CD4-positive, alpha-beta T cell treated with Interferon alpha-2 for 1 hour (primary cell): ENCODE measurements at regions not wholly inside any gene's neighbourhood (a gene's known extent, or its start where the extent isn't known, plus 50 kb on each side); places are given as distances from the start of the nearest gene placed in this dataset.

ENCODE experiments used
- DNase-seq, 2 donors: peaks; one replicate each; pipeline ENCODE4 v3.0.0-alpha.2; 2020 to 2022

DNA sequence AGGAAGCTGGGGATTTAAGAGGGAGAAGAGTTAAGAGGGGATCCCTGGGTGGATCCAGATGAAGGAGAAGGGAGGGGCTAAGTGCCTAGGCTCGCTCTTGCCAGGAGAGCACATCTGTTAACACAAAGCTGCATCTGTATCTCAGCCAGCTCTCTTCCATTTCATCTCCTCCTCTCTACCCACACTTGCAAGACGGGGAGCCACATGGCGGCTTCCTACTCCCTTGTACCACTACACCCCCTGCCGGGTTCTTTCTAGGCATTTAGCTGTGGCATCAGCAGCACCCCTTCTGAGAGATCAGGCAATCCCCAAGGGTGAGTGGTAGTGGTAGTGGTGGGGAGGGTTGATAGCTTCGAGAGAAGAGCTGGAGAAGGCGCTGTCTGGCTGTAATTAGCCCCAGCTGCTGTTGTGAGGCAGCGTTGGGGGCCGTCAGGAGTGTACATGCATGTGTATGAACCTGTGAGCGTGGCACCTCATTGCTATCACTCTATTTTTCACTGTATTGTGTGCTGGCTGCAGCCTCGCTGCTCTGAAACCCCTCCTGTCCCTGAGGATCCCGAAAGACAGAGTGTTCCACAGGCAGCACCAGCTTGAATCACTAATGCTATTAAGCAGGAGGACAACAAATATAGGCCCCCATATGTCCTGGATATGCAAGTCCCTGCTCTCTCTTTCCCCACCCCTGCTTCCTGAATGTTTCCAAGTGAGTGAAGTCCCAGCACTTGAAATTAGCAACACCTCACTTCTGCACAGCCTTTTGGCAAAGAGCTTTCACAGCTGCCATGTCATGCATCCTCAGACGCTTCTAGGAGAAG, 73.7 kb downstream of the RTL9 start:
- DNase-seq = no peak

DNA sequence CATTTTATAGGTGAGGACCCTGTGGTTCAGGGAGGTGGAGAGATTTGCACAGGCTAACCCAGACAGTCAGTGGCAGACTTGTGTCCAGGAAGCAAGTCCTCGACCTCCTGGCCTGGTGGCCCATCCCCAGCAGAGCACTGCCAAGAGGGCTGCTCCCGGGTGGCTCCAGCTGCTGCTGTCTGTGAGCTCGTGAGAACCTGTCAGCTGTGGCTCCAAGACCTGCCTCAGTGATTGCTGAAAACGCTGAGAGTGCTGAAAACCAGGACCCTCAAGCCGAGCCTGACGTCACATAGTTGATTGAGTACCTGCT, 74.2 kb downstream of the RTL9 start:
- no peak for DNase-seq

DNA sequence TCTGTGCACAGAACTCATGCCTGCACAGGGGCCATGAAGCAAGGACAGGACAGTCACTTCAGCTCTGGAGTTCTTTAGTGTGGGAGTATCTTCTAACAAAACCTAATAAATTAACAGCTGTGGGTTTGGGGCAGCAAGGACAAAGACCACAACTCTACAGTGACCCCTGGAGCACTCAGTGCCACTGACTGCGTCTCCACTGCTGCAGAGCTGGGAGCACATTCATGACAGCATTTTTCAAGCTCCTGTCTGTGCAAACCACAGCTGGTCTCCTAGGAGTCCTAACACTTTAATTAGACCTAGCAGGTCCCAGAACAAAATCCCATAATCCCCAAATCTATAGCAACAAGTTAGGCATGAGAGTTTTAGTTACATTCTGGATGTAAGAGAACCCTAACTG, 76.5 kb downstream of the RTL9 start:
- no peak for DNase-seq

DNA sequence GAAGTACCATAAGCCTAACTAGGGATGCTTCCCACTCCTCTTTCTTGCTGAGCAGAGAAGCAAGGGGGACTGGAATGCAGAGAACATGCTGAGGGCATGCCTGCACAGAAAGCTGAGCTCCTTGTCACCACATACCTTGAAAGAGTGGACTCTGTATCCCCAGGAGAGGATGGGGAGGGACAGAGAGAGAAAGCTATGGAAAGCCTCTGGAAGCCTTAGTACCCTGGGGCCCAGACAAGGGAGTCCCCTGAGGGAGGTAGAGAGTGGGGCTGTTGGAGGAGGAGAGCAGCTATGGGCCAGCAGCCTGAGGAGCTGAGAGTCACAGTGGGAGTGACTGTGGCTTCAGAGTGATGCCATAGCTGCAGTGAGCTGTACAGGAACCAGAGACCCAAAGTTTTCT, 77.9 kb downstream of the RTL9 start:
- DNase-seq = no peak

DNA sequence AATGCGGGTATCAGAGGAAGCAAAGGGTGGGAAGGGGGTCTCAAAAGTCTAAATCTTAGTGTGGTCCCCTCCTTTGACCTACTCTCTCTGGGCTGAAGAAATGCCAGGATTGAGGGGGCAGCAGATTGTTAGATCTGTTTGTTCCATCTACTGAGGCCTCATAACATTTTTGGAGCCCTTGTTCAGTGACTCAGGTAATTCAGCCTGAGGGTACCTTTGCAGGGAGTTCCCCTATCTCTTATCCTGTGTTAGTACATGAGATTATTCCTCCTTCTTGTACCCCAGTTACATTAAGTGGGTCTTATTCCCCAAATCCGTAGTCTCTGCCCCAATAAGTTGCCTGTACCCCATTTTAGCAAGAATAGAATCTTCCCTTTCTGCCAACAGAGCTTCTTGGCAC, 79.0 kb downstream of the RTL9 start:
- no peak for DNase-seq

DNA sequence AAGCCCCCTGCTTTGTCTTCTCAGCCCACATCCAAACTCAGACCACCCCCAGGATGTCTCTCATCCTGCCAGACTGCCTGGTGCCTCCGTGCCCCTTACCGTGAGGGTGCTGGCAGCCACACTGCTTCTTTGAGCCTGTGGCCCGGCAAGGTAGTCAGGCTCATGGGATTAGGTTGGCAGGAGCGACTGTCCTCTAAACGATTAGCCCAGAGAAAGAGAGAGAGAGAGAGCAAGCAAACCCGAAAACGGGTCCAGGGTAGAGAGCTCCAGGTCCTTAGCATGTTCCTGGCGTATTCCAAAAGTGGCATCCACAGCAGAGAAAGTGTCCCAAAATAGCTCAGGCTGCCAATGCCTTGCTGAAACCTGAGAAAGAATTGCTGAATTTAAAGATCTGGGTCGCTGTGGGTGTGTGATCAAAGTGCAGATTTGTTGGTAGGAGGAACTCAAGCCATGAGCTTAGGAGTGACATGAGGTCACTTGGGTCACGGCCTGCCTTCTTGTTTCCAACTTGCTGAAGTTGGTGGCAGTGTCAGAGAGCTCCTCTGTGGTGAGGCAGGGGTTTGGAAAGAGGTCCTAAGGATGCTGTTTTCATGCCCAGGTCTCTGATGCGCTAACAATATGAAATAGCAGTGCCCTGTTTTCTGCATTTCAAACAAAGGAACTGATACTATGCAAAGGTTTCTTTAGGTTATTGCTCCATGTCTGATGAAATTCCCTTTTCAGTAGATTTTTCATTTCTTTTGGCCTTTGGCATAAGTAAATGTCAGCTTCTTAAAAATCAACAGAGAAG, 81.6 kb downstream of the RTL9 start:
- DNase-seq = no peak

DNA sequence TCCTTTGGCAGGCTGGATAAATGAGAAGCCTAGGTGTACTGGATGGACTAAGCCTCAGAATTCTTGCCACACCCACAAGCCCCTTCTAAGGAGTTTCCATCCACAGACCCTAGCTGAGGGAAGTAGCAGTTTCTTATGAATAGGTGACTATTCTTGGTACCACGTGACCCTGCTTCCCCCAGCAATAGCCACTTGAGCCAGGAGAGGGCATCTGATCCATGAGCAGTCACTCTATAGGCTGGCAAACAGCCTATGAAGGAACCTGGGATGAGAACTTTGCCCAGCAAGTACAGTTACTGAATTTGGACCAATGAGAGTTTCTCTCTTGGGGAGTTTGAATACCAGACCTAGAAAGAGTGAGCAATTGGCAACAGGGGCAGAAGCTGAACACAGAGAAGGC, 84.0 kb downstream of the RTL9 start:
- no peak for DNase-seq

DNA sequence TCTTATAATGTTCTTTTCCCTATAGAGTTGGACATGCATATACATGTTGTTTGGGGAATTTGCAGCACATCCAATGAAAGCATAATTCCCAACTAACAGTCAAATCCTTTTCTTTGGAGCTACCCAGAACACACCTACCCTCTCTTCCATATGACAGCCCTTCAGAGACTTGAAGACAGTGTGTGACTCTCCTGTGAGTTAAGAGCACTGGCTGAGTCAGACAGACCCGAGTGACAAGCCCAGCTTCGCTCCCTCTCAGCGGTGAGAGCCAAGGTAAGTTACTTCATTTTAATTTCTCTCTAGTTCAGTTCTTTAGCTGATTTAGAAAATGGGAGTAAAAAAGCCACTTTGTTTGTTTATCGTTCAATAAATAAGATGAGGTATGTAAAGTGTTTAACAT, 86.3 kb downstream of the RTL9 start:
- DNase-seq = no peak

DNA sequence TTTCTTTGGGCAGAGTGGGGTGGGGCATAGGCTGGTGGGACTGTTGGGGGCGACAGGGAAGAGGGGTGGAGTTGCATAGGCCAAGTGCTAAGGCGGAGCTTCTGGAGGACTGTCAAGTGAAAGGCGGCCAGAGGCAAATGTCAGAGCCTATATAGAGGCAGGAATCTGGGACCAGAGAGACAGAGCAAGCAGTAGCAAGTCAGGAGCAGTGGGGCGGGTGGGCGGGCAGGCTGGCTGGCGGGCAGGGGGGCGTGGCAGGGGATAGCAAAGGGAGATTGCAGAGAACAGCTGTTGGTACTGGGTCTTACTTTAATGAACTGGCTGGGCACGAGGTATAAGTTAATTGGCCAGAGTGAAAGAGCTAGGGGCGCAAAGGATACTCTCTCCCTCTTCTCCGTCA, 89.8 kb downstream of the RTL9 start:
- DNase-seq = no peak

DNA sequence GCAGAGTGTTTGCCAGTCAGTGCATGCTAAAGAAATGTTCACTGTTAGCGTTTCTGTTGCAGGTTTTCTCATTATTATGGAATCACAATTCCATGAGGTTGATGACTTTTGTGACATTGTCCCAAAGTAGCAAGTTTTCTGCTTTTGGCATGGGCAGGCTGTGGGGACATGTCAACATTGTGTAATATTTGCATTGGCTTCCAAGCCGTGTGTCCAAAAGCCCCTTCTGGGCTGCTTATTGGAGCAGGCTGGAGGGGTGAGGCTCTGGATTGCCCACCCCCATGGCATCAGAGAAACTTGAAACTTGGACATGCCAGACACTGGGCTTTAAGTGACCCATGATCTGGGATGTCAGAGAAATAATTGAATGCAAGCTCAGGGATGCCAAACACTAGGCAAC, 90.7 kb downstream of the RTL9 start:
- DNase-seq = no peak

DNA sequence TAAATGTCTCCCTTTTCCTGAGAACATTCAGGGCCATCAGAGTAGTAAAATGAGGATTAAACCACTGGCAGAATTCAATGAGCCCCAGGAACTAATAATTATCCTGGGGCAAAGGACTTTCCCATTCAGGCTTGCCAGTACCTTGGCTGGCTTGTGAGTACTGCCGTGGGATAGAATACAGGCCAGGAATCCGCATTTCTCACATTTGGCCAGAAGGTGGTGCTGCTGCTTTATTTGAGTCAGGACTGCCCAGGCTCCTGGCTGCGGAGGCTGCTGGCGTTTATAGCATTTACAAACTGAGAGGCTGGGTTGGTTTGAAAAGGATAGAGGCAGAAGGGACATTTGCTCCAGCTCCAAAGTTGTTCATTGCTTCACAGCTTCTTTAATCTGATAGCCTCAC, 91.4 kb downstream of the RTL9 start:
- peak; percentile 37 to 53 for DNase-seq

DNA sequence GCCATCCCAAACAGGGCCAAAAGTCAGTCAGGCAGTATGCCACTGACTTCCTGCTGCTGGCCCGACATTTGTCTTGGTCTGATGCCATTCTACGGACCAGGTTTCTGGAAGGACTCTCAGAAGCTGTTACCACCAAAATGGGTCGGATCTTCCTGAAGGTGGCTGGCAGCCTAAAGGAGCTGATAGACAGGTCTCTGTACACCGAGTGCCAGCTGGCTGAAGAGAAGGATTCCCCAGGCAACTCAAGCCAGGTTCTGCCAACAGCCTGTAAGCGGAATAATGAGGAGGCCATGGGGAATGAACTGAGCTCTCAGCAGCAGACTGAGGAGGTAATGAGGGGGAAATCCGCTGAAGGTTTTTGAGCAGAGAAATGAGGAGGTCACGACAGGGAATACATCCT, 95.7 kb downstream of the RTL9 start:
- no peak for DNase-seq

DNA sequence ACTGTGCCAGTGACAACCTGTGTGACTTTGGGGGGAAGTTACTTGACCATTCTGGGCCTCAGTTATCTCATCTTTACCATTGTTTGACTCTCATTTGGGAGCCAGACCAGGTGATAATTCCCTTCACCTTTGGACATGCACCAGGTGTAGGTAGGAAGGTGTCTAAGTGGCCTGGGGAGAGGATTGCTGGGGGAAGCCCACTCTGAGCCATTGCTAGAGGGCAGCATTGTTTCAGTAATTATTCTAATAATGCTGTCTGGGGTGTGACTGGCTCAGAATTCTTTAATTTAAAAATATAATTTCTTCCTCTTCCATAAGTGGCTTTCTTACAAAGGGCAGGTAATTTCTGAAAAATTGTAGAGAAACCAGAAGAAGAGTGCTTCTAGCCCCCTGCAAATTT, 104.3 kb downstream of the RTL9 start:
- DNase-seq = no peak

DNA sequence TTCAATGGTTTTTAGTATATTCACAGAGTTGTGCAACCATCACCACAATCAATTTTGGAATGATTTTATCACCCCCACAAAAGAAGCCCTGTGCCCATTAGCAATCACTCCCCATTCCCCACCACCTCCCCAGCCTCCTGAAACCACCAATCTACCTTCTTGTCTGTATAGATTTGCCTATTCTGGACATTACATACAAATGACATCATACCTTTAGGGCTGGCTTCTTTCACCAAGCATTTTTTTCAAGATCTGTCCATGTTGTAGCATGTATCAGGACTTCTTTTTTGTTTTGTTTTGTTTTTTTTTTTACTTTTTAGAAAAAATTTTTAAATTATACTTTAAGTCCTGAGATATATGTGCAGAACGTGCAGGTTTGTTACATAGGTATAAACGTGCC, 108.1 kb downstream of the RTL9 start:
- no peak for DNase-seq

DNA sequence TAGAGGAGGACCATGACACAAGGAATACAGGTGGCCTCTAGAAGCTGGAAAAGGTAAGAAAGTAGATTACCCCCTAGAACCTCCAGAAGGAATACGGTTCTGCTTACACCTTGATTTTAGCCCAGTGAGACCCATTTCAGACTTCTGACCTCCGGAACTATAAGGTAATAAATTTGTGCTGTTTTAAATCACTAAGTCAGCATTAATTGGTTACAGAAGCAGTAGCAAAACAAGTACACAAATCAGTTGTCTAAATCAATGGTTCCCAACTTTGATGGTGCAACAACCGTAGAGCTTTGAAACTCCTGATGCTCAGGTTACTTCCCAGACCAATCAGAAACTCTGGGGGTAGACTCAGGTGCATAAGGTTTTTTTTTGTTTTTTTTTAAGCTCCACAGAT, 113.6 kb downstream of the RTL9 start:
- DNase-seq = no peak

DNA sequence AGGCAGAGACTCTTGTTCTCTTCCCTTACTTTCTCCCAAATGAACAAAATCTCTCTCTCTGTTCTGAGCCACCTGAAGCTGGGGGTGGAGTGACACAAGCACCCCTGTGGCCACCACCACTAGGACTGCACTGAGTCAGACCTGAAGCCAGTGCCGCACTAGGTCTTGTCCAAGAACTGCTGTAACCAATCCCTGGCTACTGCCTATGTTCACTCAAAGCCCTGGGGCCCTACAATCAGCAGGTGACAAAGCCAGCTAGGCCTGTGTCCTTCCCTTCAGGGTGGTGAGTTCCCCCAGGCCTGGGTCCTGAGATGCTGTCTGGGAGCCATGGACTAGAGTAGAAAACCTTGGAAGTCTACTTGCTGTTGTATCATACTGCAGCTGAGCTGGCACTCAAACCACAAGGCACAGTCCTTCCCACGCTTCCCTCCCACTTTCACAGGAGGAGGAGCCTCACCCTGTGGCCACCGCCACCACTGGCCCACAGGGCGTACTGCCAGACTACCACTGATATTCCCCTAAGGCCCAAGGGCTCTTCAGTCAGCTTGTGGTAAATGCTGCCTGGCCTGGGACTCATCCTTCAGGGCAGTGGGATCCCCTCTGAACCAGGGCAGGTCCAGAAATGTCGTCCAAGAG, 119.1 kb downstream of the RTL9 start:
- DNase-seq = no peak

DNA sequence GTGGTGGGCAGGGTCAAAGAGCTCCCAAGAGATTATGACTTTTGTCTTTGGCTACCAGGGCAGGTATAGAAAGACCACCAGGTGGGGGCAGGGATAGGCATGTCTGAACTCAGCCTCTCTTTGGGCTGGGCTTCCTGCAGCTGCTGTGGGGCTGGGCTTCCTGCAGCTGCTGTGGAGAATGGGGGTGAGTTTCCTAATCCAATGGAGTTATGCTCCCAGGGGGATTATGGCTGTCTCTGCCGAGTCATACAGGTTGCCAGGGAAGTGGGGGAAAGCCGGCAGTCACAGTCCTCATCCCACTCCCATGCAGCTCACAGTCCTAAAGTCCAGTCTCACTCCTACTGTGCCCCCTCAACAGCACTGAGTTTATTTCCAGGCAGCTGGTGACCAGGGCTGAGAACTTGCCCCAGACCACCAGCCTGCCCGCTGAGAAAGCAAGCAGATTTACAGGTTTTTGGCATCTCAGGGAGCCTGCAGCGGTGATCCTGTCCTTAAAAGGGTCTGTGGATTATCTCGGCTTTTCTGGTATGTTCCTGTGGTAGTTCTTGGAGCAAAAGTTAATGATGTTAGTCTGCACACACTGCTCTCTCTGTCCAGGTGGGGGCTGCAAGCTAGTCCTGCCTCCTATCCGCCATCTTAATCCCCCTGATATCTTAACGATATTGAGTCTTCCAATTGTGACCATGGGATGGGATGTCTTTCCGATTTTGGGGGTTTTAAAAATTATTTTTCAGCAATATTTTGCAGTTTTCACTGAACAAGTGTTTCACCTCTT, 133.4 kb downstream of the RTL9 start:
- no peak for DNase-seq

DNA sequence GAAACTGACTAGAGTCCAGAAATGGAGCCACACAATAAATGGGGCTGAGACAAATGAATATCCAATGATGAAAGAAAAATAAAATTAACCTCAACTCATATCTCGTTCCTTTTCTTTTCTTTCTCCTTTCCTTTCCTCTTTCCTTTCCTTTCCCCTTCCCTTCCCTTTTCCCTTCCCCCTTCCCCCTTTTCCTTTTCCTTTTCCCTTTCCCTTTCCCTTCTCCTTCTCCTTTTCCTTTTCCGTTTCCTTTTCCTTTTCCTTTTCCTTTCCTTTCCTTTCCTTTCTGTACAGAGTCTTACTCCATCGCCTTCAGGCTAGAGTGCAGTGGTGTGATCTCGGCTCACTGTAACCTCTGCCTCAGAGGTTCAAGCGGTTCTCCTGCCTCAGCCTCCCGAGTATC, 146.3 kb downstream of the RTL9 start:
- no peak for DNase-seq

DNA sequence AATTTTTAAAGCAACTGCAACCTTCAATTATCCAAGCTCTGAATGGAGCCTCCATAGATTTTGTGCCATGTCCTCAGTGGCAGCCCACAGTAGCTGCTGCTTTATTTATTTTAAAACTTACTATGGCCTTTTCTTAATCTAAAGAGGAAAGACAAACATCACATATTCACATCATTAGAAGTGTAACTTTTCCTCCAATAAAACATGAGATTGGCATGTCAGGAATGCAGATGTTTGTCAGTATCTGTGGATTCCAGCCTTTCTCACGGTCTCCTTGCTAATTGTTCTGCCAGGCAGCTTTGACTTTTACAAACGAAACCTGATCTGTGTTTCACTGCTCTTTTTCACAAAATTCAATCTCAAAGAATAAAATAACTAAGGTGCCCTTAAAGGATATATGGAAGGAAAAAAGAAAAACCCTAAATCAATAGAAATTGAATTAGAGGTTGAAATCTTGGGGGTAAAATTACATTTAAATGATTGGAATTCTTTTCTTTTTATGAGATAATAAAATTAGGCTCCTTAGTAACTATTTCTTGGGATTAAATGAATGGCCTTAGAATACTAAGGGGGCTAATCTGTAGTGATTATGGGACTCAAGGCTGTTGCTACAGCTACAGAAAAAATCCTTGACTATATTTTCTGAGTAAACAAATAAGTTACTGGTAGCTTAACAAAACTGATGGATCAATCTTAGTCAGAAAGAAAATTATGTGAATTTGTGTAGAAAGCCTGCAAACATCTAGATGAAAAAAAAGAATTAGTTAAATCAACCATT, 151.3 kb downstream of the RTL9 start:
- DNase-seq = no peak

DNA sequence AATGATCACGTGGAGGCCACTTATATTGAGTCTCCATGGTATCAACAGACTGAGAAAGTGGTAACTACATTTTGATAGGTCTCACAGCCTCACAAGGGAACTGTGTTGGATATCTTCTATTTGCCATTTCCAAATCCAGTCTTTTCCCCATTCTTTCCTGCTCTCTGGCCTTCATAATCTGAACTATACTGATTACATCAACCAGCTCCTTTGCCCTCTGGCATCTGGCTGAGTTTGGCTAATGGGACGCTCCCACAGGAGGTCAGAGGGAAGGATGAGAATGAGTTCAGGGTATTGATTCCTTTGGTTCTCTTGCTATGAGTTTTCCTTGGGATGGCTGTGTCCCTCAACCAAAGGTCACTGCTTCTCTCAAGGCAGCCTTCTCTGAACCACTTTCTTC, 152.6 kb downstream of the RTL9 start:
- no peak for DNase-seq

DNA sequence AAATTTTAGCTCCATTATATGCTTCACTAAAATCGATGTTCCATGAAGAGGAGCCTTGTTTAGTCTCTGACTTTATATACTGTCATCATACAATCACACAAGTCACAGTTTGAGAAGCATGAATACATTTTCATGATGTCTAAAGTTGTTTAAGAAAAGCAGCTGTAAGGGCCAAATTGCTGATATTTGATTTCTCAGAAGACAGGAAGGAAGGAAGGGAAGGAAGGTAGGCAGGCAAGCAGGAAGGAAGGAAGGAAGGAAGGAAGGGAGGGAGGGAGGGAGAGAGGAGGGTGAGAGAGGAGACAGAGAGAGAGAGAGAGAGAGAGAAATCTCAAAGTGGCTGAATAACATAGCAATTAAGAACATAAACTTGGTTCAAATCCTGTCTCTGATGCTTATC, 153.7 kb downstream of the RTL9 start:
- no peak for DNase-seq

DNA sequence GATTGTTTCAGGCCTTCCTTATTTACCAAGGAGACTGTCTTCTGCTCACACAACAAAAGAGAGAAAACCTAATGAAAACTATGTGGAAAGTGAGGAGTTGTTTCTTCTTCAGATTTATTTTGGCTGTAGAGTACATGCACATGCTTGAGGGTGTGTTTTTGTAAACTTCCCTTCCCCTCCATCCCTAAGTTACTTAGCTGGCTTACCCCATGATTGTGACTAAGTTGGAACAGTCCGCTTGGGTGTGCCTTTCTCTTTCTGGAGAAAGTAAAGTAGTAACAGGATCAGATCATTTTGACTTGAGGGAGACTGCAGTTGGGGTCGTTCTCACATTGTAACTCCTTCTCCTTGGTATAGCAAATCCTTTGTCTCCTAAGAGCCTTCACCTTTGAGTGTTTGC, 155.9 kb downstream of the RTL9 start:
- DNase-seq = no peak

DNA sequence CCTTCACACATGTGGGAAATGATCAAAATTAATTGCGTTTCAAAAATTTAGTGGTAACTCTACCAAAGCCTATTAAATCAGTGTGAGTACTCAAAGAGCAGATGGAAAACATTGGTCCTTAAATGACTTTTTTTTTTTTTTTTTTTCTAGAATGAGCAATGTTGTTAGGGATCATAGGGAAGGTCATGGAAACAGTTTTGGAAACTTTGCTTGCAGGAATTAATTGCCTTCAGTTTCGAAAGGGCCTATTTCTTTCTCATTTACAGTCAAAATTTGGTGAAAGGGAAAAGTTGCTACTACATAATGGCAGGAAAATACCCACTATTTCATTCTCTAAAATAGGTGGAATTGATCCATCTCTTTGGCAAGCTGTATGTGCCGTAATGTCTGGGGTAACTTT, 160.9 kb downstream of the RTL9 start:
- DNase-seq = no peak
